Kidney (tissue), 13 donors: ENCODE measurements at regions not wholly inside any gene's neighbourhood (a gene's known extent, or its start where the extent isn't known, plus 50 kb on each side); places are given as distances from the start of the nearest gene placed in this dataset.

Experiments used
- DNase-seq, 5 donors: peaks; one replicate each; pipeline ENCODE4 v3.0.0-alpha.2; 2013 to 2020
- FAIRE-seq: peaks from 2 replicates; lab custom pipeline; 2012; peaks lifted over from hg19 to GRCh38; lab: Jason Lieb, UNC
- H3K27ac ChIP-seq, 2 donors: one replicate each; pipeline ENCODE4 v1.7.0; 2013; ENCODE audit warnings: low read depth in 2 of 2, low read length in 2 of 2, inconsistent platforms in 1 of 2
- H3K27me3 ChIP-seq: one replicate; pipeline ENCODE4 v1.7.1; 2013; ENCODE audit warnings: low read length, inconsistent platforms; ENCODE audit not compliant: control insufficient read depth, insufficient read depth
- H3K36me3 ChIP-seq, 3 donors: one replicate each; pipeline versions ENCODE4 v1.7.0 to v1.7.1; 2013; ENCODE audit warnings: low read length in 3 of 3, control low read depth in 1 of 3, inconsistent platforms in 1 of 3; ENCODE audit not compliant: insufficient read depth in 3 of 3, control insufficient read depth in 2 of 3
- H3K4me1 ChIP-seq, 3 donors: one replicate each; pipeline versions ENCODE4 v1.7.0 to v1.7.1; 2013; ENCODE audit warnings: low read length in 3 of 3, inconsistent platforms in 1 of 3, low read depth in 1 of 3; ENCODE audit not compliant: control insufficient read depth in 2 of 3, insufficient read depth in 2 of 3
- H3K4me3 ChIP-seq, 3 donors: one replicate each; pipeline versions ENCODE4 v1.7.0 to v1.8.1; 2013; ENCODE audit warnings: low read length in 3 of 3, control low read depth in 1 of 3, inconsistent platforms in 1 of 3
- H3K9ac ChIP-seq, 3 donors: one replicate each; pipeline versions ENCODE4 v1.7.0 to v1.7.1; 2013; ENCODE audit warnings: low read length in 3 of 3, control low read depth in 1 of 3, inconsistent platforms in 1 of 3
- H3K9me3 ChIP-seq, 3 donors: one replicate each; pipeline versions ENCODE4 v1.7.0 to v1.7.1; 2013; ENCODE audit warnings: low read length in 3 of 3, control low read depth in 1 of 3, inconsistent platforms in 1 of 3; ENCODE audit not compliant: control insufficient read depth in 2 of 3, insufficient read depth in 1 of 3
- intact Hi-C: fragments of 100-400 bp; cut with DNase I; formaldehyde crosslinking; loops from one replicate; pipeline ENCODE4 v1.11.1; 2022
- TF ChIP-seq, protein P1 (sequence below): IDR thresholded peaks from 3 replicates; pipeline ENCODE4 v1.5.1; 2012; ENCODE audit warnings: mild to moderate bottlenecking, moderate library complexity, borderline replicate concordance; ENCODE audit not compliant: insufficient read depth; ENCODE audit errors: extremely low read depth
- donor health status: control.
- donor health status: control.
- donor health status: control.
- donor health status: control.
- donor health status: control.
- donor health status: DM: yes; HTN: yes; CAD: no.
- donor health status: Normal renal cell carcinoma (clear cell type).

DNA sequence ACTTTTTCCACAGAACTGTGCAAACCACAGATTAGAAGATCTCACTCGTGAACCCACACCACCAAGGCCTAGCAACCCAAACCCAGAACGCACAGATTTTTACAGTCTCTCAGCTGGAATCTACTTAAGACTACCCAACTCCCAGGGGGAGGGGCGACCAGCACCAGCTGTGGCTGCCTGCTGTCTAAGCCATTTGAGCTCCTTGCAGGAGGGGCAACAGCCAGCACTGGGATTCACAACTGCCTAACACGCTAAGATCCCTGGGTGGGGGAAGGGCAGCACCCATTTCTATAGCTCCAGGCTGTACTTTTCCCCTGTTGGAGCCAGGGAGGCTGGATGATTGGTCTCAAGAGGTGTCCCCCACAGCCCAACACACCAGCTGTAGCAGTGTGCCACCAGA lies 368.8 kb downstream of the SUCLA2 start:
- FAIRE-seq (no peak), DNase-seq (no peak)
- no peaks in the 10 kb centered on the region for H3K4me1 ChIP-seq
- no peak overlapping the region for H3K9ac ChIP-seq
- TF ChIP-seq, protein P1, sequence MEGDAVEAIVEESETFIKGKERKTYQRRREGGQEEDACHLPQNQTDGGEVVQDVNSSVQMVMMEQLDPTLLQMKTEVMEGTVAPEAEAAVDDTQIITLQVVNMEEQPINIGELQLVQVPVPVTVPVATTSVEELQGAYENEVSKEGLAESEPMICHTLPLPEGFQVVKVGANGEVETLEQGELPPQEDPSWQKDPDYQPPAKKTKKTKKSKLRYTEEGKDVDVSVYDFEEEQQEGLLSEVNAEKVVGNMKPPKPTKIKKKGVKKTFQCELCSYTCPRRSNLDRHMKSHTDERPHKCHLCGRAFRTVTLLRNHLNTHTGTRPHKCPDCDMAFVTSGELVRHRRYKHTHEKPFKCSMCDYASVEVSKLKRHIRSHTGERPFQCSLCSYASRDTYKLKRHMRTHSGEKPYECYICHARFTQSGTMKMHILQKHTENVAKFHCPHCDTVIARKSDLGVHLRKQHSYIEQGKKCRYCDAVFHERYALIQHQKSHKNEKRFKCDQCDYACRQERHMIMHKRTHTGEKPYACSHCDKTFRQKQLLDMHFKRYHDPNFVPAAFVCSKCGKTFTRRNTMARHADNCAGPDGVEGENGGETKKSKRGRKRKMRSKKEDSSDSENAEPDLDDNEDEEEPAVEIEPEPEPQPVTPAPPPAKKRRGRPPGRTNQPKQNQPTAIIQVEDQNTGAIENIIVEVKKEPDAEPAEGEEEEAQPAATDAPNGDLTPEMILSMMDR: no peak
- intact Hi-C loops: no loop called here
- H3K27ac ChIP-seq: no peak overlapping the region
- H3K27me3 ChIP-seq: no peaks in the 10 kb centered on the region
- peaks cover 0 to 6% (median 0%) of the 10 kb centered on the region in 3 donors for H3K9me3 ChIP-seq
- no peaks in the 10 kb centered on the region for H3K36me3 ChIP-seq
- no peak overlapping the region for H3K4me3 ChIP-seq

DNA sequence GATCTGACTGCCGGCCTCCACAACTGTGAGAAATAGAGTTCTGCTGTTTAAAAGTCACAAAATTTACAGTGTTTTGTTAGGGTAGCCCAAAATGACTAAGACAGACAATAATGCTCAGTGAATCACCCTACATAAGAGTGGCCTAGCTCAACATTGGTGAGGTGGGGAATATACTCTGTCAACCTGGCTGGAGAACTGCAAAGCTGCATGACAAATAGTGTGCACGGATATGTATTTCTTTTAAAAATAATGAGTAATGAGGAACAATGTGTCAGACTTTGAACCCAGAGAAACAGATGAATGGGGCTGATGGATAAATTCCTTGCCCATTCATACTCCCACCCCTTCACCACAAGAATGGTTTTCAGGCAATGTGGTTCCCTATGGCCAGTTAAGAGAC lies 372.4 kb downstream of the SUCLA2 start:
- H3K36me3 ChIP-seq: no peaks in the 10 kb centered on the region

DNA sequence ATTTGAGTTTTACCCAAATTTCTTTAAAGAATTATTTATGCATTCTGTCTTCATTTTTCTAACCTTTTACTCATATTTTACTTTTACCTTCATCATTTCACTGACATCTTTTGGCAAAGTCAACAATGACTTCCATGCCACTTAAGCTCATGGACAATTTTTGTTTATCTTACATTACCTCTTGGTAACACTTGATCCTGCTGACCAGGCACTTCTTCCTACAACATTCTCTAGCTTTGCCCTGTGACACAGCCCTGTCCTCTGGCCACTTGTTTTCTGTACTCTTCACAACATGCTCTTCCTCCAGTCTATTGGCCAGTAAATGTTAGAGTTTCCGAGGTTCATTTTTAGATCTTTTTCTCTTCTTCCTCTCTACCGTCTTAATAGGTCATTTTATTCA lies 377.2 kb downstream of the SUCLA2 start:
- no peak overlapping the region for H3K4me3 ChIP-seq

More for the DNA sequence above, 372.4 kb downstream of the SUCLA2 start:
- Histone ChIP-seq H3K9me3 (peaks cover 0 to 6% (median 0%) of the 10 kb centered on the region in 3 donors), H3K4me1 (no peaks in the 10 kb centered on the region), H3K4me3 (no peak overlapping the region), H3K9ac (no peak overlapping the region), H3K27me3 (no peaks in the 10 kb centered on the region), H3K27ac (no peak overlapping the region)
- DNase-seq: no peak
- intact Hi-C loops: no loop called here
- no peak for FAIRE-seq
- TF ChIP-seq, protein P1: no peak

DNA sequence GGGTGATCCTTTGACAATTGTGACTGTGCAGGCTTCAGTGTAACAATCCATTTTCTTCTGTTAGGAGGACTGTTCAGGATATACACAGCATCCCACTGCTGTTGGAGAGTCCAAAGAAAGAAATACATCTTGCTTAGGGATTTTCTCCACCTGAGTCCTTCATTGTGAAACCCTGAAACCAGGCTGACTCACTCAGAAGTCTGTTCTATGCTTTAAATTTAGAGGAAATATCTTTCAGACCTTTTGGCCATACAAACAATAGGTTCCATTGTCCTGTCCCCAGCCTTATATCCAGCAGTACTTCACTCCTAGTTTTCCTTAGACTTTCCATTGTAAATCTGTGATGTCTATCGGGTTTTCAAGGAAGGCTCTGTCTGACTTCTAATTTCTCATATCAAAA lies 379.1 kb downstream of the SUCLA2 start:
- Histone ChIP-seq H3K4me1 (no peaks in the 10 kb centered on the region), H3K9me3 (peaks cover 0 to 3% (median 2%) of the 10 kb centered on the region in 3 donors), H3K4me3 (no peak overlapping the region), H3K27me3 (no peaks in the 10 kb centered on the region), H3K36me3 (no peaks in the 10 kb centered on the region), H3K27ac (no peak overlapping the region), H3K9ac (no peak overlapping the region)
- DNase-seq: no peak
- intact Hi-C loops: no loop called here
- FAIRE-seq: no peak
- TF ChIP-seq, protein P1: no peak

More for the DNA sequence above, 377.2 kb downstream of the SUCLA2 start:
- Histone ChIP-seq H3K27ac (no peak overlapping the region), H3K9ac (no peak overlapping the region), H3K4me1 (no peaks in the 10 kb centered on the region), H3K9me3 (no peaks in the 10 kb centered on the region), H3K27me3 (no peaks in the 10 kb centered on the region), H3K36me3 (no peaks in the 10 kb centered on the region)
- TF ChIP-seq, protein P1: no peak
- intact Hi-C loops: no loop called here
- FAIRE-seq: no peak
- DNase-seq: no peak
